Sigmoid colon (tissue), 6 donors: ENCODE measurements at regions not wholly inside any gene's neighbourhood (a gene's known extent, or its start where the extent isn't known, plus 50 kb on each side); places are given as distances from the start of the nearest gene placed in this dataset.

Experiments
- DNase-seq: peaks from one replicate; pipeline ENCODE4 v3.0.0-alpha.2; 2019
- H3K27ac ChIP-seq, 4 donors: fragments of 200-600 bp; sonication (generic); one replicate each; pipeline ENCODE4 v1.5.1; 2016 to 2019; ENCODE audit warnings: mild to moderate bottlenecking in 1 of 4
- H3K27me3 ChIP-seq, 3 donors: fragments of 200-600 bp; sonication (generic); one replicate each; pipeline ENCODE4 v1.5.1; 2019; ENCODE audit warnings: mild to moderate bottlenecking in 1 of 3
- H3K36me3 ChIP-seq, 4 donors: fragments of 200-600 bp; sonication (generic); one replicate each; pipeline ENCODE4 v1.5.1; 2016 to 2019
- H3K4me1 ChIP-seq, 4 donors: fragments of 200-600 bp; sonication (generic); one replicate each; pipeline ENCODE4 v1.5.1; 2017 to 2019
- H3K4me3 ChIP-seq, 4 donors: fragments of 200-600 bp; sonication (generic); one replicate each; pipeline ENCODE4 v1.5.1; 2017 to 2019; ENCODE audit warnings: mild to moderate bottlenecking in 2 of 4, moderate library complexity in 1 of 4
- H3K9me3 ChIP-seq, 4 donors: fragments of 200-600 bp in 3 of 4; sonication (generic) in 3 of 4; one replicate each; pipeline versions ENCODE4 v1.5.1 to v1.6.1; 2013 to 2019
- CTCF ChIP-seq, 4 experiments: fragments of 450-650 bp in 3 of 4; fragments of 200-600 bp in 1 of 4; IDR thresholded peaks; one replicate each; pipeline ENCODE4 v1.5.1; 2016 to 2019; ENCODE audit warnings: antibody characterized with exemption in 4 of 4, mild to moderate bottlenecking in 3 of 4, moderate library complexity in 2 of 4
- EP300 ChIP-seq, 4 donors: sonication (generic); formaldehyde crosslinking; IDR thresholded peaks; one replicate each; pipeline ENCODE4 v1.6.1; 2017; ENCODE audit warnings: antibody characterized with exemption in 4 of 4
- POLR2A ChIP-seq, 2 donors: fragments of 450-650 bp; IDR thresholded peaks; one replicate each; pipeline ENCODE4 v1.6.1; 2016; ENCODE audit warnings: antibody characterized with exemption in 2 of 2, mild to moderate bottlenecking in 2 of 2, moderate library complexity in 2 of 2
- POLR2AphosphoS5 ChIP-seq, 4 donors: sonication (generic); formaldehyde crosslinking; IDR thresholded peaks; one replicate each; pipeline ENCODE4 v1.6.1; 2017; ENCODE audit warnings: antibody characterized with exemption in 4 of 4
- WGBS, 2 donors: extraction: QIAGEN DNeasy Blood & Tissue Kit; methylation state at CpG; one replicate each; pipeline ENCODE4 v1.1.7; 2013; 5-methylcytosine and 5-hydroxymethylcytosine counted together
- intact Hi-C: fragments of 100-400 bp; cut with DNase I; formaldehyde crosslinking; loops from one replicate; pipeline ENCODE4 v1.15.1; 2023
- donor health status: healthy with polysubstance abuse.
- donor health status: healthy.

- DNase-seq, result no peak
- Histone ChIP-seq H3K36me3 (no peaks in the 10 kb centered on the region), H3K9me3 (no peaks in the 10 kb centered on the region), H3K27me3 (no peaks in the 10 kb centered on the region), H3K4me3 (no peak overlapping the region), H3K27ac (no peak overlapping the region), H3K4me1 (no peaks in the 10 kb centered on the region)
- WGBS, 2 donors, result 58 to 60% methylated on average over 1 of the region's 1 CpG
- no peak for TF ChIP-seq EP300 (IDR thresholded peaks at IDR 0.05)
- no peak for TF ChIP-seq POLR2A (IDR thresholded peaks at IDR 0.05)
- intact Hi-C loops, result no loop called here
These were observed 298.4 kb upstream of the CDH9 start for GRCh38 chr5:27336817-27337216.

- H3K36me3 ChIP-seq, result no peaks in the 10 kb centered on the region
- H3K4me3 ChIP-seq, result no peak overlapping the region
- H3K4me1 ChIP-seq, result no peaks in the 10 kb centered on the region
- H3K27me3 ChIP-seq, result no peaks in the 10 kb centered on the region
- H3K27ac ChIP-seq, result no peak overlapping the region
- WGBS, 2 donors, result 74 to 89% methylated on average over 4 of the region's 4 CpGs
- intact Hi-C loops, result no loop called here
- H3K9me3 ChIP-seq, result no peaks in the 10 kb centered on the region
- TF ChIP-seq EP300 (IDR thresholded peaks at IDR 0.05), result no peak
- TF ChIP-seq POLR2AphosphoS5 (IDR thresholded peaks at IDR 0.05), result no peak
- no peak for TF ChIP-seq POLR2A (IDR thresholded peaks at IDR 0.05)
- no peak for TF ChIP-seq CTCF (IDR thresholded peaks at IDR 0.05)
- no peak for DNase-seq
These were observed 290.1 kb upstream of the CDH9 start for GRCh38 chr5:27328480-27328879.

- no peak overlapping the region for H3K4me3 ChIP-seq
- no peaks in the 10 kb centered on the region for H3K9me3 ChIP-seq
- DNase-seq, result no peak
- no peaks in the 10 kb centered on the region for H3K36me3 ChIP-seq
- intact Hi-C loops, result no loop called here
- H3K27ac ChIP-seq, result no peak overlapping the region
- no peaks in the 10 kb centered on the region for H3K4me1 ChIP-seq
- H3K27me3 ChIP-seq, result no peaks in the 10 kb centered on the region
- TF ChIP-seq CTCF (IDR thresholded peaks at IDR 0.05) (no peak), EP300 (IDR thresholded peaks at IDR 0.05) (no peak), POLR2A (IDR thresholded peaks at IDR 0.05) (no peak), POLR2AphosphoS5 (IDR thresholded peaks at IDR 0.05) (no peak)
These were observed 287.1 kb upstream of the CDH9 start for GRCh38 chr5:27325513-27325912.

GRCh38 chr5:27318701-27319100, 280.3 kb upstream of the CDH9 start:
- 90% methylated on average over 4 of the region's 4 CpGs for WGBS, 2 donors
- no peak overlapping the region for H3K4me3 ChIP-seq
- intact Hi-C loops, result no loop called here
- TF ChIP-seq EP300 (IDR thresholded peaks at IDR 0.05), result no peak
- no peak for TF ChIP-seq POLR2AphosphoS5 (IDR thresholded peaks at IDR 0.05)
- no peak for TF ChIP-seq POLR2A (IDR thresholded peaks at IDR 0.05)
- TF ChIP-seq CTCF (IDR thresholded peaks at IDR 0.05), result no peak
- no peaks in the 10 kb centered on the region for H3K4me1 ChIP-seq
- no peaks in the 10 kb centered on the region for H3K9me3 ChIP-seq
- no peak overlapping the region for H3K27ac ChIP-seq
- H3K27me3 ChIP-seq, result no peaks in the 10 kb centered on the region
- H3K36me3 ChIP-seq, result no peaks in the 10 kb centered on the region
- DNase-seq, result no peak

GRCh38 chr5:27316271-27316650, 277.9 kb upstream of the CDH9 start:
- WGBS, 2 donors, result 88 to 89% methylated on average over 2 of the region's 2 CpGs
- no peaks in the 10 kb centered on the region for H3K36me3 ChIP-seq
- intact Hi-C loops, result no loop called here
- no peaks in the 10 kb centered on the region for H3K27me3 ChIP-seq
- TF ChIP-seq POLR2A (IDR thresholded peaks at IDR 0.05) (no peak), CTCF (IDR thresholded peaks at IDR 0.05) (no peak), POLR2AphosphoS5 (IDR thresholded peaks at IDR 0.05) (no peak), EP300 (IDR thresholded peaks at IDR 0.05) (no peak)
- H3K4me3 ChIP-seq, result no peak overlapping the region
- no peak for DNase-seq
- no peaks in the 10 kb centered on the region for H3K9me3 ChIP-seq
- H3K4me1 ChIP-seq, result no peaks in the 10 kb centered on the region
- H3K27ac ChIP-seq, result no peak overlapping the region
